Activated CD4-positive, alpha-beta T cell treated with anti-CD3 and anti-CD28 coated beads for 36 hours (primary cell): ENCODE measurements at regions not wholly inside any gene's neighbourhood (a gene's known extent, or its start where the extent isn't known, plus 50 kb on each side); places are given as distances from the start of the nearest gene placed in this dataset.

ENCODE experiments used
- ATAC-seq: fragments of 200-7000 bp; cut with Tn5 transposase; one replicate; pipeline ENCODE4 v1.10.0; 2021; ENCODE audit warnings: mild to moderate bottlenecking, moderate library complexity
- CTCF ChIA-PET: fragments of 350-600 bp; sonication (Branson Sonifier 250); formaldehyde crosslinking; loops from one replicate; lab custom pipeline; 2021; ENCODE audit warnings: antibody characterized with exemption; lab: Charles Lee
- POLR2A ChIA-PET: fragments of 350-600 bp; sonication (Branson Sonifier 250); formaldehyde crosslinking; loops from one replicate; lab custom pipeline; 2021; ENCODE audit warnings: antibody characterized with exemption, inconsistent platforms; lab: Charles Lee
- DNase-seq: peaks from one replicate; pipeline ENCODE4 v3.0.0-alpha.2; 2020
- H3K27ac Mint-ChIP-seq: one replicate; pipeline ENCODE4 v1.8.0; 2021; ENCODE audit warnings: mixed read lengths
- H3K27me3 Mint-ChIP-seq: one replicate; pipeline ENCODE4 v1.8.0; 2021; ENCODE audit warnings: mixed read lengths
- H3K36me3 Mint-ChIP-seq: one replicate; pipeline ENCODE4 v1.8.0; 2021; ENCODE audit warnings: low read depth, mixed read lengths
- H3K4me1 Mint-ChIP-seq: one replicate; pipeline ENCODE4 v1.8.0; 2021; ENCODE audit warnings: mixed read lengths
- H3K4me3 Mint-ChIP-seq: one replicate; pipeline ENCODE4 v1.8.0; 2021; ENCODE audit warnings: mild to moderate bottlenecking, moderate library complexity, mixed read lengths
- H3K9me3 Mint-ChIP-seq: one replicate; pipeline ENCODE4 v1.8.0; 2021; ENCODE audit warnings: low read depth, mixed read lengths
- intact Hi-C, 2 experiments: fragments of 100-400 bp; cut with DNase I in 1 of 2; cut with micrococcal nuclease in 1 of 2; formaldehyde crosslinking; loops; one replicate each; pipeline versions ENCODE4 v1.14.2 to v1.15.1; 2022 to 2024; cut with DNase I, micrococcal nuclease

GRCh38 chr20:24332956-24333355, 136.5 kb upstream of the SYNDIG1 start:
- Mint-ChIP-seq H3K4me1 (peaks cover 4% of the 10 kb centered on the region), H3K27me3 (no peaks in the 10 kb centered on the region), H3K9me3 (no peaks in the 10 kb centered on the region), H3K4me3 (no peak overlapping the region), H3K27ac (no peak overlapping the region), H3K36me3 (no peaks in the 10 kb centered on the region)
- DNase-seq, result no peak
- POLR2A ChIA-PET, result no interaction called here
- intact Hi-C loops, result no loop called here
- CTCF ChIA-PET, result no interaction called here
- ATAC-seq, result no peak

- Mint-ChIP-seq H3K27ac (no peak overlapping the region), H3K27me3 (no peaks in the 10 kb centered on the region)
- POLR2A ChIA-PET, result no interaction called here
Measured at GRCh38 chr20:24331939-24332338, 137.5 kb upstream of the SYNDIG1 start.

GRCh38 chr20:24328901-24329300, 140.5 kb upstream of the SYNDIG1 start:
- POLR2A ChIA-PET, result no interaction called here
- no peaks in the 10 kb centered on the region for H3K27me3 Mint-ChIP-seq
- intact Hi-C loops, result no loop called here

More at GRCh38 chr20:24331939-24332338, 137.5 kb upstream of the SYNDIG1 start:
- H3K36me3 Mint-ChIP-seq, result no peaks in the 10 kb centered on the region
- H3K4me1 Mint-ChIP-seq, result peaks cover 1% of the 10 kb centered on the region
- CTCF ChIA-PET, result no interaction called here
- H3K4me3 Mint-ChIP-seq, result no peak overlapping the region
- DNase-seq (no peak), ATAC-seq (no peak)
- intact Hi-C loops, result no loop called here
- H3K9me3 Mint-ChIP-seq, result no peaks in the 10 kb centered on the region

GRCh38 chr20:24321973-24322372, 147.5 kb upstream of the SYNDIG1 start:
- no peak for DNase-seq
- Mint-ChIP-seq H3K27ac (no peak overlapping the region), H3K27me3 (no peaks in the 10 kb centered on the region), H3K36me3 (no peaks in the 10 kb centered on the region), H3K4me3 (no peak overlapping the region), H3K4me1 (peaks cover 16% of the 10 kb centered on the region), H3K9me3 (no peaks in the 10 kb centered on the region)
- intact Hi-C loops, result no loop called here
- ATAC-seq, result no peak
- CTCF ChIA-PET, result no interaction called here
- POLR2A ChIA-PET, result no interaction called here

More at GRCh38 chr20:24328901-24329300, 140.5 kb upstream of the SYNDIG1 start:
- H3K4me1 Mint-ChIP-seq, result no peaks in the 10 kb centered on the region
- no peaks in the 10 kb centered on the region for H3K36me3 Mint-ChIP-seq
- DNase-seq, result no peak
- ATAC-seq, result no peak
- H3K27ac Mint-ChIP-seq, result no peak overlapping the region
- H3K9me3 Mint-ChIP-seq, result no peaks in the 10 kb centered on the region
- CTCF ChIA-PET, result no interaction called here
- H3K4me3 Mint-ChIP-seq, result no peak overlapping the region

DNA sequence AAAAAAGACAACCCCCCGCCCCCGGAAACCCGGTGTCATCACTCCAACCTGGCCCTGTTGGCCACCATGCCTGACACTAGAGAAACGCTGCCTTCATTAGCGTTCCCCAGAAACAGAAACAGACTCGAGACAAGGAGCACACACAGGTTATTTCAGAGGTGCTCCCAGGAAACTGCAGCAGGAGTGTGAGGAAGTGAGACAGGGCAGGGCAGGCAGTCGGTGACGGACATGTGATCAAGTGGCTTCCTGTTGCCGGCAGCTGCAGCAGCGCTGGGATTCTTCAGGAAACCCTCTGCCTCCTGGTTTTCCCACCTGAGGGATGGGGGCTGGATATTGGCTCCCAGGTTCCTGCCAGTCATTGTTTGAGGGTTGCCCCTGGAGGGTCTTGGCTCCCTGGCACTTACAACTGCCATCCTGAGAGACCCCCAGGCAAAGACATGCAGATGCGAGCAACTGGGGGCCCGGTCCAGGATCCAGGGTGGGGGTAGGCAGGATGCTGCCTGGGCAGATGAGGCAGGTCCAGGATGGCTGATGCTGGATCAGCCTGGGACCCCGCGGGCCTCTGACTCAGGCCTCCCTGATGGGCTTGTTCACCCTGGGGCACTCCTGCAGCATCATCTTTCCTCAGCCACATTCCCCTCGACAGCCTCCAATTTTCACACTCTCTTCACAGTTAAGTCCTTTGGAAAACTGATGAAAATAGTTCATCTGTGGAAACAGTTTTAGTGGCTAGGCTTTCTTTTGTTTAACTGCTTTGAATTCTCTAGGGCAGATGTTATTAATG, 150.7 kb upstream of the SYNDIG1 start:
- POLR2A ChIA-PET, result no interaction called here
- CTCF ChIA-PET, result no interaction called here
- no peaks in the 10 kb centered on the region for H3K36me3 Mint-ChIP-seq
- H3K4me3 Mint-ChIP-seq, result no peak overlapping the region
- intact Hi-C loops, result no loop called here
- H3K27me3 Mint-ChIP-seq, result no peaks in the 10 kb centered on the region
- no peak overlapping the region for H3K27ac Mint-ChIP-seq
- H3K4me1 Mint-ChIP-seq, result peaks cover 20% of the 10 kb centered on the region
- no peak for DNase-seq
- no peak for ATAC-seq
- no peaks in the 10 kb centered on the region for H3K9me3 Mint-ChIP-seq

- no peaks in the 10 kb centered on the region for H3K27me3 Mint-ChIP-seq
- no peak overlapping the region for H3K4me3 Mint-ChIP-seq
- H3K4me1 Mint-ChIP-seq, result peaks cover 20% of the 10 kb centered on the region
- no peaks in the 10 kb centered on the region for H3K9me3 Mint-ChIP-seq
- CTCF ChIA-PET, result no interaction called here
- no peak overlapping the region for H3K27ac Mint-ChIP-seq
- ATAC-seq, result no peak
- H3K36me3 Mint-ChIP-seq, result no peaks in the 10 kb centered on the region
- intact Hi-C loops, result no loop called here
- POLR2A ChIA-PET, result no interaction called here
- no peak for DNase-seq
Measured at GRCh38 chr20:24317224-24317623, 152.2 kb upstream of the SYNDIG1 start.

GRCh38 chr20:24316731-24317130, 152.7 kb upstream of the SYNDIG1 start:
- H3K36me3 Mint-ChIP-seq, result no peaks in the 10 kb centered on the region
- ATAC-seq, result no peak
- no peak overlapping the region for H3K27ac Mint-ChIP-seq
- H3K27me3 Mint-ChIP-seq, result no peaks in the 10 kb centered on the region
- no peak for DNase-seq
- peaks cover 20% of the 10 kb centered on the region for H3K4me1 Mint-ChIP-seq
- H3K9me3 Mint-ChIP-seq, result no peaks in the 10 kb centered on the region
- ChIA-PET POLR2A (no interaction called here), CTCF (no interaction called here)
- no peak overlapping the region for H3K4me3 Mint-ChIP-seq
- intact Hi-C loops, result no loop called here

DNA sequence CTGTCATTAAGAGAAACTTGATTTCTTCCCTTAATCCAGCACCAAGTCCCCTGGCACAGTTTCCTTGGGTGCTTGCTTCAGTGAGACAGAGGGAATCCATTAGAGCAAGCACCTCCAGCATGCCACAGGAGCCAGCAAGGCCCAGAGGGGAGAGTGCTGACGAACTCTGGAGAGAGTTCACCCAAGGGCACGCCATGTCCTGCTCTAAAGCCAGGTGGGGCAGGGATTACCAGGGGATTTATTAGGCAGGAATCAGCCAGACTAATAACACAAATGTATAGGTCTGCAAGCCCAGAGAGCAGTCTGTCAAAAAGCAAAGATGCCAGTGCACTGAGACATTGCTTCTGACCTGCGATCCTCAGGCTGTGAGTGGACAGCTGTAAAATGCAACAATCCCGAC, 155.4 kb upstream of the SYNDIG1 start:
- H3K4me1 Mint-ChIP-seq, result peaks cover 18% of the 10 kb centered on the region
- intact Hi-C loops, result no loop called here
- no peaks in the 10 kb centered on the region for H3K36me3 Mint-ChIP-seq
- H3K4me3 Mint-ChIP-seq, result no peak overlapping the region
- ChIA-PET CTCF (no interaction called here), POLR2A (no interaction called here)
- no peaks in the 10 kb centered on the region for H3K9me3 Mint-ChIP-seq
- ATAC-seq (no peak), DNase-seq (no peak)
- H3K27me3 Mint-ChIP-seq, result no peaks in the 10 kb centered on the region
- H3K27ac Mint-ChIP-seq, result no peak overlapping the region

DNA sequence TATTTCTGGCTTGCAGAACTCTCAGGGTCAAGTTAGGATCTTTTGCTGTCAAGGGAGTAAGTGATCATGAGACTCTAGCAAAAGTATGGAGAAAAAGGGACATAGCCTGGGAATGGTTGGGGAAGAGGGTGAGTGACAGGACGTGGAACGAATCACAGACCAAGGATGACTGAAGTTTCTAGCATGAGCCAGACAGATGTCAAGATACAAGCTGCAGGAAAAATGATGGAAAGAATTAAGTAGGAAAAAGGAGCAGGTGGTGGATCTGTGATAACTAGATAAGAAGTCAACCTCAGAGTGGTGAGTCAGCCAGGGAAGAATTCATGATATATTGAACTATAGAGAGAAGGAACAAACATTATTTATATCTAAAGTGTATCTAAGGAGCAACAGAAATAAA, 159.8 kb upstream of the SYNDIG1 start:
- POLR2A ChIA-PET, result no interaction called here
- no peak for DNase-seq
- CTCF ChIA-PET, result no interaction called here
- no peak for ATAC-seq
- intact Hi-C loops, result no loop called here
- H3K4me1 Mint-ChIP-seq, result no peaks in the 10 kb centered on the region
- no peak overlapping the region for H3K4me3 Mint-ChIP-seq
- no peak overlapping the region for H3K27ac Mint-ChIP-seq
- H3K27me3 Mint-ChIP-seq, result no peaks in the 10 kb centered on the region
- no peaks in the 10 kb centered on the region for H3K36me3 Mint-ChIP-seq
- H3K9me3 Mint-ChIP-seq, result no peaks in the 10 kb centered on the region

DNA sequence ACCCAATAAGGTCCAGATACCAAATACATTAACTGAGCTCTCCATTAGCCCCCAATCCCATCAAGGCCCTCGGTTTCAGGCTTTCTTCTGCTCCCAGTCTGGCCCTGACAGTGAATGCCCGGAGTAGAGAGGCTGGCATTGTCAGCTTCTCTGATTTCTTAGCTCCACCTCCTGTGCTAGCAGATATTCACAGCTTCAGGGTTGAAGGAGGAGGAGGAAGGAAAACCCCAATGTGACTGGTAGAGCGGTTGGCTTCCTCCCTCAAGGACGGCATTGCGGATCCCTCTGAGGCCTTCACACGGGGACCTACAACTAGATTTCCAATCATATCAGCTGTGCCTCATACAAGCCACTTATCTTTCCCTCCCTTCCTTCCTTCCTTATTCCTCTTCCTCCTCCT, 164.1 kb upstream of the SYNDIG1 start:
- no peak for ATAC-seq
- DNase-seq, result no peak
- H3K36me3 Mint-ChIP-seq, result no peaks in the 10 kb centered on the region
- ChIA-PET CTCF (interaction anchor here (0.7 to 1.1 kb wide), 2 partner anchors 13 to 169 kb away, joined by 3 to 4 read pairs; no protein-coding TSS in a partner anchor), POLR2A (no interaction called here)
- intact Hi-C loops, result no loop called here
- H3K27me3 Mint-ChIP-seq, result peaks cover 2% of the 10 kb centered on the region
- no peaks in the 10 kb centered on the region for H3K4me1 Mint-ChIP-seq
- H3K4me3 Mint-ChIP-seq, result no peak overlapping the region
- no peak overlapping the region for H3K27ac Mint-ChIP-seq
- H3K9me3 Mint-ChIP-seq, result no peaks in the 10 kb centered on the region

GRCh38 chr20:24304291-24304690, 165.1 kb upstream of the SYNDIG1 start:
- H3K27me3 Mint-ChIP-seq, result peaks cover 2% of the 10 kb centered on the region
- ChIA-PET CTCF (no interaction called here), POLR2A (no interaction called here)
- intact Hi-C loops, result no loop called here
- no peak overlapping the region for H3K27ac Mint-ChIP-seq
- no peak for ATAC-seq
- H3K4me1 Mint-ChIP-seq, result no peaks in the 10 kb centered on the region
- no peaks in the 10 kb centered on the region for H3K9me3 Mint-ChIP-seq
- H3K36me3 Mint-ChIP-seq, result no peaks in the 10 kb centered on the region
- H3K4me3 Mint-ChIP-seq, result no peak overlapping the region
- no peak for DNase-seq

GRCh38 chr20:24303393-24304170, 165.8 kb upstream of the SYNDIG1 start:
- H3K4me1 Mint-ChIP-seq, result no peaks in the 10 kb centered on the region
- POLR2A ChIA-PET, result no interaction called here

More at GRCh38 chr20:24303393-24304170, 165.8 kb upstream of the SYNDIG1 start:
- Mint-ChIP-seq H3K9me3 (peaks cover under 1% of the 10 kb centered on the region), H3K27me3 (peaks cover 2% of the 10 kb centered on the region), H3K27ac (no peak overlapping the region), H3K36me3 (no peaks in the 10 kb centered on the region), H3K4me3 (no peak overlapping the region)
- DNase-seq (no peak), ATAC-seq (no peak)
- CTCF ChIA-PET, result interaction anchor here (1.2 kb wide), 1 partner anchor 60 kb away, joined by 3 read pairs; no protein-coding TSS in a partner anchor
- intact Hi-C loops, result no loop called here
